ENCODE measurements at regions not wholly inside any gene's neighbourhood (a gene's known extent, or its start where the extent isn't known, plus 50 kb on each side); places are given as distances from the start of the nearest gene placed in this dataset.
"Not testable (repeated sequence)": the region's sequence is repeated elsewhere in the genome, so short reads cannot be mapped to it uniquely, and the experiment has no call there.

DNA sequence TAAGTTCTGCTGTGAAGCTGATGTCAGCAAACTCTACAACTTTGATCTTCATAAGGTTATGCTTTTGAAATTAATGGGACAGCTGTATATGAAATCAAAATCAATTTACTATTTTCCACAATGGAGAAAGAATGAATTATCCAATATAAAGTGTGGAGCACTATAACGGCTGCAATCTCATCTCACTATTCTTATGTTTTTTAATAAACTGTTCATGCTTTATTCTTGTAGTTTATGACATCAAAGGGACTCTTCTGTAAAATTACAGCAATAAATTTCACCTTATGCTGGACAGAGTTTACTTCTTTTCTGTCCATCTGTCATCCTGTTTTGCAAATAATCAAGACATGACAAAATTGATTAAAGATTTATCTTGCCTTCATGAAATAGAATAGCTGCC is 192.5 kb downstream of the TECRL start:
- DNase-seq = no peak

DNA sequence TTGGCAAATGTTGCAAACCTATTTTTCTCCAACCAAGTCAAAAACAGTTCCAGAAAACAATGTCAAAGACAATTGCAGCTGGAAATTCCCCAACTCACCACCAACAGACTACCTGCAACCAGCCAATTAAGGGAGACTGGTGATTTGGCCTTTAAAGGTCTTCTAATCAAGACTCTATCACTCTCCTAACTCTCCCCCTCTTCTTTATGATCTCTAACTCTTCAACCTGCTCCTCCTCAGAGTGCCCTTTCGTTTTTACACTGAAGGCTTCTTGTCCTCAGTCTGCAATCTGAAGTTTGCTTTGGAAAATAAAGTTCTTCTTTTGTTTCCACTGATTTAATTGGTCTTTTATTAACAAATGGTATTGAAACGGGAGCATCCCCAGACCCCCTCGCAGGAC is 203.9 kb downstream of the TECRL start:
- no peak for DNase-seq

DNA sequence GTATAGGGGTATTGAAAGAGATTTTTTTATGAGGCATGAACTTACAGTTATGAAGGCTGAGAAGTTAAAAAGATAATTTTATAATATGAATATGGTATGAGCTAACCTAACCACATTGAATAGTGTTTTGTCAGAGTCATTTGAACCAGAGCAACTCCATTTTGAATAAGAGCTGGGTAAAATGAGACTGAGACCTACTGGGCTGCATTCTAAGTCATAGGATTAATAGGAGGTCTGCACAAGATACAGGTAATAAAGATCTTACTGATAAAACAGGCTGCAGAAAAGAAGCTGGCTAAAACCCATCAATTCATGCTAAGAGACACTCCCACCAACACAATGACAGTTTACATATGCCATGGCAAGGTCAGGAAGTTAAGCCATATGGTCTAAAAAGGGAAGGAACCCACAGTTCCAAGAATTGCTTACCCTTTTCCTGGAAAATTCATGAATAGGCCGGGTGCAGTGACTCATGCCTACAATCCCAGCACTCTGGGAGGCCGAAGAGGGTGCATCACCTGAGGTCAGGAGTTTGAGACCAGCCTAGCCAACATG is 209.2 kb downstream of the TECRL start:
- no peak for DNase-seq

DNA sequence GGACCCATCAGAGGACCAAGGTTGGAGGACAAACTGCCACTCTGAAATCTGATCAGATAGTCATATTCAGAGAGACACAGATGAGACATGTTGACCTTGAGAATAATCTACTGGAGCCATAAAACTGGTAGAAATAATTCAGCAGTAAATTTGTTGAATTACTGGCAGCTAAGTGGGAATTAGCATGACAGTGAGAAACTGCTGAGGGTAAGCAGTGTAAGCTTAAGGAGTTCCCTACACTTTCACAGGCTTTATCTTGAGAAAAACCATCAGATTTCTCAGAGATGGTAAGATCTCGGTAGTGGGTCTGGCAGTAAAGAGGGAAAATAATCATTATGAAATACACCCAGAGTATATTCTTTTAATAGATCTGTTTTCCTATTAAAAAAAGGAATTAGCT is 213.7 kb downstream of the TECRL start:
- no peak for DNase-seq

GRCh38 chr4:64192731-64193412 is 216.4 kb downstream of the TECRL start:
- no peak for DNase-seq

DNA sequence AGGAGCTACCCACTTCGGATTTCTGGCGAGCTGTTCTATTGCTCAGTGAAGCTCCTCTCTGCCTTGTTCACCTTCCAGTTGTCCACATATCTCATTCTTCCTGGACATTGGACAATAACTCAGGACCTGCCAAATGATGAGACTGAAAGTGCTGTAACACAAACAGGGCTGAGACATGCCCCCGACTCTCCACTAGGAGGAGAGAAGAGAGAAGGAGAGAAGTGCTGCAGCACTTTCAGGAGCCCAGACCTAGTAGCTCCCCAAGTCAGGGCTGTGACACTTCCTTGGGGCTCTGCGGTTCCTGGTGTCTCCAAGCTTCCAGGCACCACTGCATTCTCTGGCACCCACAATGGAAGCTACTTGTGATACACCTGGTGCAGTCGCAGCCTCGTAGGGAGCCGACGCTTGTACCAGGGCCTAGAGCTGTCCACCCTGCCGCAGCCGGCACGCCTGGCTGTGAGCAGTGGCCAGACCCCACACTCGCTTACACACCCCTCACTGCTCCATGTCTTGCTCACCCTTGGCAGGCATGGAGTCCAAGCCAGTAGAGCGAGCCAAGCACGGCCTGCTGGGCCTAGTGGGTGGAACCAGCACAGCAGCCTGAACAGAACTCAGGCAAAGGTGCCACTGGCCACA is 234.9 kb downstream of the TECRL start:
- no peak for DNase-seq

DNA sequence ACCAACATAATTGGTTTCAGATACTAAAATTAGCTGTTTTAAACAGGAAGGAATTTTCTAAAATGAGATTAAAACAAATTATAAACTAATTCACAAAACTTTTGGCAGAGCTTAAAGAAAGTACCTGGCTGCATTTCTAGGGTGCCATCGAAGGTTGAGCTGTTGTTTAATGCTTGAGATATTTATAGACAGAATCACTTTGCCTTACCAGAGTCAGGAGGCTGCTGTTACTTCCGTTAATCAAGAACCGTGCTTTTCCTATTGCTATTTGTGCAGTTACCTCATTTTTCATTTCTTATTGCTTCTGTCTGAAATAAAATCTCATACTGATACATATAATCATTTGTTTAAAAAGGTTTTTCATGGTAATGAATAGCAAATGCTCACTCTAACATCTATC is 242.9 kb downstream of the TECRL start:
- no peak for DNase-seq

DNA sequence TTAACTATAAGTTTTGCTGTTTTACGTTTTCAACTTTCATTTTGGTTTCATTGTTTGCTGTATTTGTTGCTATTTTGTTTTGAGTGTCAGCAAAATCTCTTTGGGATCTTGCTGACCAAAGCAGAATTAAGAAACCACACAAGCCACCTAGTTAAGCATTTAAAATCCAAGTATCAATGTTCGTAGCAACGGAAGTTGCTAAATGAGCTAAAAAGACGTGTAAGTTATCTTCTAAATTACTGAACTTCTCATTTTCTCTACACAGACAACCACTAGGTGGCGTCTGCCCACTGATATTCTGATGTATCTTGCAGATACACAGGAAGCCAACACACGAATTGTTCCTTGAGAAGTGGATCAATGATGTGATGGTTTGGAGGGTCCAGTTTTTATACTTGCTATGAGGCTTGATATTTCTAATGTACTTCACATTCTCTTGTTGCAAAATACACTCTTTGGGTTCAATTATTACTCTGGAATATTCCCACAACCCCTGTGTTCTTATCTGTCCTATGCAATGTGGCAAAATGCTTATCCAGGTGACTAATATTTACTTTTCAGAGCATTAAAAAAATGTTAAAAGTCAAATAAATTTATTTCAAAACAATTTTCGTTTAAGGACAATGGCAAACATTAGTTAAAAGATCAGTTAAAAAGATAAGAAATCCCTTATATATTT is 250.5 kb downstream of the TECRL start:
- DNase-seq = peak in 1 of 4 experiments; percentile 2

DNA sequence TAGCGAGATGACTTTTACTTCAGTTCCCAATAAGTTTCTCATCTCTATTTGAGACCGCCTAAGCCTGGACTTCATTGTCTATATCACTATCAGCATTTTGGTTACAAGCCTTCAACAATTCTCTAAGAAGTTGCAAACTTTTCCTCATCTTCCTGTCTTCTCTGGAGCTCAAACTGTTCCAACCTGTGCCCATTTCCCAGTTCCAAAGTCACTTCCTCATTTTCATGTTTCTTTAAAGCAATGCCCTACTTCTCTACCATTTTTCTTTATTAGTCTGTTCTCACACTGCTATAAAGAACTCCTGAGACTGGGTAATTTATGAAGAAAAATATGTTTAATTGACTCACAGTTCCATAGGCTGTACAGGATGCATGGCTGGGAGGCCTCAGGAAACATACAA is 251.9 kb downstream of the TECRL start:
- DNase-seq = no peak

GRCh38 chr4:64156253-64156652 is 253.0 kb downstream of the TECRL start:
- no peak for DNase-seq

- DNase-seq = no peak
These were observed 263.2 kb downstream of the TECRL start for GRCh38 chr4:64146030-64146429.

GRCh38 chr4:64144994-64145393 is 264.3 kb downstream of the TECRL start:
- no peak for DNase-seq

DNA sequence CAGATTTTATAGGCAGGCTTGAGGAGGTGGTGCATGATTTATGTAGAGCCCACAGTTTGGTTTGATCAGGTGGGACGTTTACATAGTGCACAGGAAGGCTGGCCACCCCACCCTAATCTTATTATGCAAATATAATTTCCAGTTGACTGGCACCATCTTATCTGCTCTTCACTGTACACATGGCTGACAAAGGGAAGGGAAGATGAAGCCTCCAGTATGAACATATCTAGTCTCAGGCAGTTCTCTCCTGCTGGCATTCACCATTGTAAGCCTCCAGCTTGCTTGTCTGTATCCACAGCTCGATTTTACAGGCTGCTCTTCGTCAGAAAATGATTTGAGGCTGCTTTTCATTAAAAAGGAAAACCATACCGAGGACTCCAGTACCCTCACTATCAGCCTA is 278.3 kb downstream of the TECRL start:
- DNase-seq = no peak

DNA sequence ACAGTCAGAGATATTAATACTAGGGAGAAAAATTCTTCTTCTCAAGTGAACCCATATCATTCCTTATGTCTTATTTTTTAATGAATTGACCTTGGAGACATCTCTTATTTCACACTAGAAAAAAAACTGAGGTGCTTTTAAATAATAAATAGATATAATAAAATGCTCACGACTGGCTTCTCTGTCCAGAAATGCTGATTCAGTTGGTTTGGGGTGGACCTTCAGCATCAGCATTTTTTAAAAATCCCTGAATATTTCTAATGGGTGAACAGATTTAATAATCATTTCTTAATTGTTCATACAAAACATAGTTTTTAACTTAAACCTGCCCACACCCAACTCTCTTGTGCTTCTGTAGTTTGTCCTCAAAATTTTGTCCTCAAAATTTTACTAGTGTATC is 283.9 kb downstream of the TECRL start:
- DNase-seq = no peak

DNA sequence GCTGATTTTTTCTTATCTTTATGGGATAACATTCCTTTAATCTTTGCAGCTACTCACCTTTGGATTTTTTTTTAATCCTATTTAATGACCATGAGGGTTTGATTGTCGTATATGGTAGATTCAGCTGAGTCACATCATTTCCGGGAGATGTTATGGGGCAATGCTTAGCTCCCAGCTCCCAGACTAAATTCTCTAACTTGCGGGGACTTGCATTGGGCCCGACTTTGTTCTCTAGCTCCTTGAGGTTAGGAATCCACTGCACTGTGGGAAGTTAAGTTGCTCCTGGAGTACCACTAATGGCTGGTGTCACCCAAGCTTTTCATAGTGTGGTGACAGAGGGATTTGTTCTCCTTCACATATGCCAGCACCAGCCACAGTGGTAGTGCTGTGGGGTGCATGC is 287.4 kb downstream of the TECRL start:
- no peak for DNase-seq

DNA sequence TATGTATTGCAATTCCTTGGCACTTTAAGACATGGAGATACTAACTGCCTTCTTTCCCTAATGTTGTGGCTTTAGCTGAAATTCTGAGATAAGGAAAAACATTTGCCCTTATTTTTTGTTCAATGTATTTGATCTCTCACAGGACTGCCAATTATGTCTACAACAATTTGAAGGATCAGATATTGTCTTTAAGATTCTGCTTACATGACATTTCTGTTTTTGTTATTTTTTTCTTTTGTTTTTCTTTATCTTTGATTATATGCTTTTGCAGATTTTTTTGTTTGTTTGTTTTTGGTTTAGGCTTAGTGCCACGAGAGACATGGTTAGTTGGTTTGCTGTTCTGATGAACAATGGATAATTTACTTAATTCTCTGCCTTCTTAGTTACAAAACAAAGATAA is 303.3 kb downstream of the TECRL start:
- DNase-seq = no peak

- DNase-seq = no peak
These were observed 313.9 kb downstream of the TECRL start for GRCh38 chr4:64095398-64095797.

DNA sequence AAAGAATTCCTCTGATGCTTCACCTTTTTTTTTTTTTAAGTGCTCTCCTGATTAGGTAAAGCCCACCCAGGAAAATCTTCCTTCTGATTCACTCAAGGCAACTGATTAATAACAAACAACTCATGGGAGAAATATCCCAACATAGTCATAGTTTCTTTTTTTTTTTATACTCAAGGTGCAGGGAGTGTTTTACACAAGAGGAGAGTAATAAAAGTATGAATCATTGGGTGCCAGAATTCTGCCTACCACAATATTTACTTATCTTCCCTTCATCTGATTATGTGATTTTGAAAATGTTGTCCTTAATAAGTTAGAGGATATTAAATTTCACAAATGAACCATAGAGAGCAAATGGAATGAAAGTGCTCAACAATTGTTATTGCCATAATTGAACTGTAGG is 329.9 kb downstream of the TECRL start:
- DNase-seq = no peak

- no peak for DNase-seq
These were observed 341.2 kb downstream of the TECRL start for GRCh38 chr4:64068096-64068495.

- no peak for DNase-seq
These were observed 346.3 kb downstream of the TECRL start for GRCh38 chr4:64062991-64063390.

DNA sequence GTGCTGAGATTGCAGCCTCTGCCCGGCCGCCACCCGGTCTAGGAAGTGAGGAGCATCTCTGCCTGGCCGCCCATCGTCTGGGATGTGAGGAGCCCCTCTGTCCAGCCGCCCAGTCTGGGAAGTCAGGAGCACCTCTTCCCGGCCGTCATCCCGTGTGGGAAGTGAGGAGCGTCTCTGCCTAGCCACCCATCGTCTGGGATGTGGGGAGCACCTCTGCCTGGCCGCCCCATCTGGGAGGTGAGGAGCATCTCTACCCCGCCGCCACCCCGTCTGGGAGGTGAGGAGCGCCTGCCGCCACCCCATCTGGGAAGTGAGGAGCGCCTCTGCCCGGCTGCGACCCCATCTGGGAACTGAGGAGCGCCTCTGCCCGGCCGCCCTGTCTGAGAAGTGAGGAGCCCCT is 372.2 kb downstream of the TECRL start:
- DNase-seq = not testable (repeated sequence)

GRCh38 chr4:64022560-64022959 is 386.7 kb downstream of the TECRL start:
- no peak for DNase-seq

DNA sequence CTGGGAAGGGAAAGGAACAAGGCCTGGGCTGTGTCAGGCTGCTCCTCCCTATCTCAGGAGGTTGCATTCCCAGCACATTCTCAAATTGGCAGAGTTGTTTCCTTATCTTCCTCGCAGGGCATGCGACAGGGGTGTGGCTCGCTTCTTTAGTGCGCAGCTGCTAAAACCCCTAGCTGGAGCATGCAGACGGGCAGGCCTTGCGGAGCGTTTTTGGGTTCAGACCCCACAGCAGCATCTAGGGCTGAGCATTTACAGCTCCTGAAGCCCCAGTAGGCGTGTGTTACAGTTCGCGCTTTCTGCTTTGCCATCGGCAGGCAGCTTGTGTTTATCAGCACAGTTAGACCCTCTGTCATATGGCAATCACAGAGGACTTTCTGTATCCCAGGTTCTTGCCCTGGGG is 392.4 kb downstream of the TECRL start:
- no peak for DNase-seq

DNA sequence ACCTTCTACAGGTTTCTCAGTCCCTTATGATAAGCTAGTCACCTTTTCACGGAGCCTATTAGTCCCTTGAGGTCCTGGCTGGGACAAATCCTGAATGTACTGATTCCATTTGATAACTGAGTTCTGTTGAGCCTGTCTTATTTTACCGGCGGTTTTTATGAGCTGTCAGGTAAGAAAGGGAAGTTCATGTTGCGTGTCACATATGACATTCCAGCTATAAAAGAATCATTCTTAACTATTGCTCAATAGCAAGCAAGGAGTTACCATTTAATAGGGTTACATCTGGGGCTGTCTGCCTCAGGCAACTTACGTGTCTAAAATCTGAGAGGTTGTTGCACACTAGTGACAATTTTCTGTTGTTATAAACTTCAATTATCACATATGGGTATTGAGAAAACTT is 394.6 kb downstream of the TECRL start:
- DNase-seq = no peak
